ENCODE measurements at regions not wholly inside any gene's neighbourhood (a gene's known extent, or its start where the extent isn't known, plus 50 kb on each side); places are given as distances from the start of the nearest gene placed in this dataset.

GRCh38 chr6:97805596-97805995 lies 522.6 kb upstream of the MMS22L start:
- Histone ChIP-seq H3K4me3 (ENCODE audit: low read length in 2 of 2) (no peak overlapping the region), H3K27me3 (ENCODE audit: insufficient read depth, low read length) (no peaks in the 10 kb centered on the region), H3K4me1 (ENCODE audit: insufficient read depth, low read length) (no peaks in the 10 kb centered on the region), H3K27ac (ENCODE audit: low read depth, low read length) (no peak overlapping the region), H3K36me3 (ENCODE audit: insufficient read depth, low read length) (no peaks in the 10 kb centered on the region), H3K9me3 (ENCODE audit: control insufficient read depth in 1 of 2, low read length in 2 of 2) (no peaks in the 10 kb centered on the region)
- no peak overlapping the region for H3K27ac Mint-ChIP-seq
- POLR2A ChIA-PET (ENCODE audit: partially characterized antibody): no interaction called here
- H3K4me1 Mint-ChIP-seq: no peaks in the 10 kb centered on the region
- H3K4me3 Mint-ChIP-seq: no peak overlapping the region
- no peaks in the 10 kb centered on the region for H3K27me3 Mint-ChIP-seq
- peaks cover 0 to 8% (median 0%) of the 10 kb centered on the region in 8 donors for H3K9me3 Mint-ChIP-seq
- CTCF ChIA-PET (ENCODE audit: partially characterized antibody): no interaction called here
- no peak for DNase-seq
- H3K36me3 Mint-ChIP-seq: no peaks in the 10 kb centered on the region
- intact Hi-C loops (cut with micrococcal nuclease): no loop called here

GRCh38 chr6:97812940-97813339 lies 529.9 kb upstream of the MMS22L start:
- intact Hi-C loops (cut with micrococcal nuclease): no loop called here
- H3K27ac Mint-ChIP-seq: no peak overlapping the region
- ChIA-PET CTCF (ENCODE audit: partially characterized antibody) (no interaction called here), POLR2A (ENCODE audit: partially characterized antibody) (no interaction called here)
- DNase-seq: no peak
- peaks cover 0 to 2% (median 0%) of the 10 kb centered on the region in 8 donors for H3K9me3 Mint-ChIP-seq
- H3K36me3 Mint-ChIP-seq: no peaks in the 10 kb centered on the region
- no peaks in the 10 kb centered on the region for H3K36me3 ChIP-seq (ENCODE audit: insufficient read depth, low read length)
- H3K4me3 ChIP-seq (ENCODE audit: low read length in 2 of 2): no peak overlapping the region
- no peaks in the 10 kb centered on the region for H3K27me3 Mint-ChIP-seq
- no peaks in the 10 kb centered on the region for H3K27me3 ChIP-seq (ENCODE audit: insufficient read depth, low read length)
- H3K4me1 ChIP-seq (ENCODE audit: insufficient read depth, low read length): no peaks in the 10 kb centered on the region
- no peak overlapping the region for H3K27ac ChIP-seq (ENCODE audit: low read depth, low read length)
- no peaks in the 10 kb centered on the region for H3K9me3 ChIP-seq (ENCODE audit: control insufficient read depth in 1 of 2, low read length in 2 of 2)
- H3K4me1 Mint-ChIP-seq: no peaks in the 10 kb centered on the region
- H3K4me3 Mint-ChIP-seq: no peak overlapping the region

- no peaks in the 10 kb centered on the region for H3K36me3 Mint-ChIP-seq
- H3K4me1 ChIP-seq (ENCODE audit: insufficient read depth, low read length): no peaks in the 10 kb centered on the region
Observed at GRCh38 chr6:97813889-97814567, 531.0 kb upstream of the MMS22L start.

GRCh38 chr6:97815301-97815812 lies 532.3 kb upstream of the MMS22L start:
- H3K4me1 ChIP-seq (ENCODE audit: insufficient read depth, low read length): no peaks in the 10 kb centered on the region
- no peaks in the 10 kb centered on the region for H3K36me3 ChIP-seq (ENCODE audit: insufficient read depth, low read length)
- no peaks in the 10 kb centered on the region for H3K27me3 ChIP-seq (ENCODE audit: insufficient read depth, low read length)
- H3K27ac ChIP-seq (ENCODE audit: low read depth, low read length): no peak overlapping the region
- no peaks in the 10 kb centered on the region for H3K36me3 Mint-ChIP-seq
- H3K4me3 ChIP-seq (ENCODE audit: low read length in 2 of 2): no peak overlapping the region
- H3K4me1 Mint-ChIP-seq: no peaks in the 10 kb centered on the region
- ChIA-PET CTCF (ENCODE audit: partially characterized antibody) (no interaction called here), POLR2A (ENCODE audit: partially characterized antibody) (no interaction called here)
- H3K9me3 ChIP-seq (ENCODE audit: control insufficient read depth in 1 of 2, low read length in 2 of 2): no peaks in the 10 kb centered on the region
- DNase-seq: no peak
- no peaks in the 10 kb centered on the region for H3K27me3 Mint-ChIP-seq
- H3K9me3 Mint-ChIP-seq: peaks cover 0 to 2% (median 0%) of the 10 kb centered on the region in 8 donors
- H3K27ac Mint-ChIP-seq: no peak overlapping the region
- H3K4me3 Mint-ChIP-seq: no peak overlapping the region
- intact Hi-C loops (cut with micrococcal nuclease): no loop called here

More at GRCh38 chr6:97813889-97814567, 531.0 kb upstream of the MMS22L start:
- H3K36me3 ChIP-seq (ENCODE audit: insufficient read depth, low read length): no peaks in the 10 kb centered on the region
- H3K27ac Mint-ChIP-seq: no peak overlapping the region
- no peaks in the 10 kb centered on the region for H3K4me1 Mint-ChIP-seq
- H3K27ac ChIP-seq (ENCODE audit: low read depth, low read length): no peak overlapping the region
- DNase-seq: no peak
- no peak overlapping the region for H3K4me3 ChIP-seq (ENCODE audit: low read length in 2 of 2)
- intact Hi-C loops (cut with micrococcal nuclease): no loop called here
- CTCF ChIA-PET (ENCODE audit: partially characterized antibody): no interaction called here
- H3K27me3 ChIP-seq (ENCODE audit: insufficient read depth, low read length): no peaks in the 10 kb centered on the region
- POLR2A ChIA-PET (ENCODE audit: partially characterized antibody): no interaction called here
- H3K9me3 ChIP-seq (ENCODE audit: control insufficient read depth in 1 of 2, low read length in 2 of 2): no peaks in the 10 kb centered on the region
- H3K9me3 Mint-ChIP-seq: peaks cover 0 to 2% (median 0%) of the 10 kb centered on the region in 8 donors
- H3K4me3 Mint-ChIP-seq: no peak overlapping the region
- H3K27me3 Mint-ChIP-seq: no peaks in the 10 kb centered on the region

- Histone ChIP-seq H3K9me3 (ENCODE audit: control insufficient read depth in 1 of 2, low read length in 2 of 2) (no peaks in the 10 kb centered on the region), H3K27ac (ENCODE audit: low read depth, low read length) (no peak overlapping the region), H3K4me1 (ENCODE audit: insufficient read depth, low read length) (no peaks in the 10 kb centered on the region), H3K27me3 (ENCODE audit: insufficient read depth, low read length) (no peaks in the 10 kb centered on the region), H3K4me3 (ENCODE audit: low read length in 2 of 2) (no peak overlapping the region), H3K36me3 (ENCODE audit: insufficient read depth, low read length) (no peaks in the 10 kb centered on the region)
- peaks cover 0 to 2% (median 0%) of the 10 kb centered on the region in 8 donors for H3K9me3 Mint-ChIP-seq
- peaks cover 0 to 1% of the 10 kb centered on the region in 2 donors for H3K27me3 Mint-ChIP-seq
- DNase-seq: no peak
- ChIA-PET POLR2A (ENCODE audit: partially characterized antibody) (no interaction called here), CTCF (ENCODE audit: partially characterized antibody) (no interaction called here)
- intact Hi-C loops (cut with micrococcal nuclease): no loop called here
- H3K4me1 Mint-ChIP-seq: no peaks in the 10 kb centered on the region
- no peaks in the 10 kb centered on the region for H3K36me3 Mint-ChIP-seq
- H3K4me3 Mint-ChIP-seq: no peak overlapping the region
- H3K27ac Mint-ChIP-seq: no peak overlapping the region
Observed at GRCh38 chr6:97816526-97816925, 533.5 kb upstream of the MMS22L start.

GRCh38 chr6:97819710-97820109 lies 536.7 kb upstream of the MMS22L start:
- Histone ChIP-seq H3K9me3 (ENCODE audit: control insufficient read depth in 1 of 2, low read length in 2 of 2) (no peaks in the 10 kb centered on the region), H3K27me3 (ENCODE audit: insufficient read depth, low read length) (no peaks in the 10 kb centered on the region), H3K36me3 (ENCODE audit: insufficient read depth, low read length) (no peaks in the 10 kb centered on the region), H3K27ac (ENCODE audit: low read depth, low read length) (no peak overlapping the region), H3K4me1 (ENCODE audit: insufficient read depth, low read length) (no peaks in the 10 kb centered on the region), H3K4me3 (ENCODE audit: low read length in 2 of 2) (no peak overlapping the region)
- intact Hi-C loops (cut with micrococcal nuclease): no loop called here
- ChIA-PET CTCF (ENCODE audit: partially characterized antibody) (no interaction called here), POLR2A (ENCODE audit: partially characterized antibody) (no interaction called here)
- Mint-ChIP-seq H3K4me3 (no peak overlapping the region), H3K27ac (no peak overlapping the region), H3K4me1 (no peaks in the 10 kb centered on the region), H3K9me3 (peaks cover 0 to 2% (median 0%) of the 10 kb centered on the region in 8 donors), H3K36me3 (no peaks in the 10 kb centered on the region), H3K27me3 (peaks cover 0 to 1% of the 10 kb centered on the region in 2 donors)
- no peak for DNase-seq

- Histone ChIP-seq H3K4me3 (ENCODE audit: low read length in 2 of 2) (no peak overlapping the region), H3K9me3 (ENCODE audit: control insufficient read depth in 1 of 2, low read length in 2 of 2) (no peaks in the 10 kb centered on the region), H3K27ac (ENCODE audit: low read depth, low read length) (no peak overlapping the region), H3K36me3 (ENCODE audit: insufficient read depth, low read length) (no peaks in the 10 kb centered on the region), H3K27me3 (ENCODE audit: insufficient read depth, low read length) (no peaks in the 10 kb centered on the region), H3K4me1 (ENCODE audit: insufficient read depth, low read length) (no peaks in the 10 kb centered on the region)
- peaks cover 0 to 2% (median 0%) of the 10 kb centered on the region in 8 donors for H3K9me3 Mint-ChIP-seq
- H3K4me3 Mint-ChIP-seq: no peak overlapping the region
- CTCF ChIA-PET (ENCODE audit: partially characterized antibody): no interaction called here
- DNase-seq: no peak
- H3K27ac Mint-ChIP-seq: no peak overlapping the region
- POLR2A ChIA-PET (ENCODE audit: partially characterized antibody): no interaction called here
- intact Hi-C loops (cut with micrococcal nuclease): no loop called here
- H3K36me3 Mint-ChIP-seq: no peaks in the 10 kb centered on the region
- H3K27me3 Mint-ChIP-seq: peaks cover 0 to 1% of the 10 kb centered on the region in 2 donors
- H3K4me1 Mint-ChIP-seq: no peaks in the 10 kb centered on the region
Observed at GRCh38 chr6:97820400-97820799, 537.4 kb upstream of the MMS22L start.

All from CD4-positive, alpha-beta memory T cell (primary cell).